ENCODE measurements at regions not wholly inside any gene's neighbourhood (a gene's known extent, or its start where the extent isn't known, plus 50 kb on each side); places are given as distances from the start of the nearest gene placed in this dataset.
"Not testable (repeated sequence)": the region's sequence is repeated elsewhere in the genome, so short reads cannot be mapped to it uniquely, and the experiment has no call there.

DNA sequence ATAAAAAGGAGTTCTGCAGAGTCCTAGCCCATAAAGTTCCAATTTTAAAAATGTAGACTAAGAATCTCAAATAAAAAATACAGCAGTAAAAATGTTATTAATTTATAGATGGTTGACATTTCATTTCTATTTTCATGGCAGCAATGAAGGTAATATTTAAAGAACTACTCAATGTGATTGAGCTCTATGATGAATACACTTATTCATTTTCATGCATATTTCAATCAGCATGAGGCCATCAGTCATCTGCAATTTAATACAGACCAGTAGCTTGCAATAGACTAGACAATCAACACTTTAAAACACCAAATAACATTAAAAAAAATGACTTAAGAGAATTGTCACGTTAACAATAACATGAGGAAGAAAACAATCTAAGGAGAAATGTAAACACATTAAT is 1295.8 kb upstream of the ALCAM start:
- TF ChIP-seq, protein P1, sequence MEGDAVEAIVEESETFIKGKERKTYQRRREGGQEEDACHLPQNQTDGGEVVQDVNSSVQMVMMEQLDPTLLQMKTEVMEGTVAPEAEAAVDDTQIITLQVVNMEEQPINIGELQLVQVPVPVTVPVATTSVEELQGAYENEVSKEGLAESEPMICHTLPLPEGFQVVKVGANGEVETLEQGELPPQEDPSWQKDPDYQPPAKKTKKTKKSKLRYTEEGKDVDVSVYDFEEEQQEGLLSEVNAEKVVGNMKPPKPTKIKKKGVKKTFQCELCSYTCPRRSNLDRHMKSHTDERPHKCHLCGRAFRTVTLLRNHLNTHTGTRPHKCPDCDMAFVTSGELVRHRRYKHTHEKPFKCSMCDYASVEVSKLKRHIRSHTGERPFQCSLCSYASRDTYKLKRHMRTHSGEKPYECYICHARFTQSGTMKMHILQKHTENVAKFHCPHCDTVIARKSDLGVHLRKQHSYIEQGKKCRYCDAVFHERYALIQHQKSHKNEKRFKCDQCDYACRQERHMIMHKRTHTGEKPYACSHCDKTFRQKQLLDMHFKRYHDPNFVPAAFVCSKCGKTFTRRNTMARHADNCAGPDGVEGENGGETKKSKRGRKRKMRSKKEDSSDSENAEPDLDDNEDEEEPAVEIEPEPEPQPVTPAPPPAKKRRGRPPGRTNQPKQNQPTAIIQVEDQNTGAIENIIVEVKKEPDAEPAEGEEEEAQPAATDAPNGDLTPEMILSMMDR (IDR thresholded peaks at IDR 0.05), result no peak
- Histone ChIP-seq H3K27ac (no peak overlapping the region), H3K27me3 (replicated peaks; ENCODE audit: insufficient read depth) (no peaks in the 10 kb centered on the region), H3K36me3 (no peaks in the 10 kb centered on the region), H3K9me3 (no peaks in the 10 kb centered on the region), H3K4me1 (ENCODE audit: control insufficient read depth in 1 of 2, low read depth in 2 of 2) (no peaks in the 10 kb centered on the region), H3K4me3 (no peak overlapping the region)
- DNase-seq (ENCODE audit: low spot score) (no peak), ATAC-seq (ENCODE audit: insufficient number of reproducible peaks, low FRiP score, low read depth) (no peak)

DNA sequence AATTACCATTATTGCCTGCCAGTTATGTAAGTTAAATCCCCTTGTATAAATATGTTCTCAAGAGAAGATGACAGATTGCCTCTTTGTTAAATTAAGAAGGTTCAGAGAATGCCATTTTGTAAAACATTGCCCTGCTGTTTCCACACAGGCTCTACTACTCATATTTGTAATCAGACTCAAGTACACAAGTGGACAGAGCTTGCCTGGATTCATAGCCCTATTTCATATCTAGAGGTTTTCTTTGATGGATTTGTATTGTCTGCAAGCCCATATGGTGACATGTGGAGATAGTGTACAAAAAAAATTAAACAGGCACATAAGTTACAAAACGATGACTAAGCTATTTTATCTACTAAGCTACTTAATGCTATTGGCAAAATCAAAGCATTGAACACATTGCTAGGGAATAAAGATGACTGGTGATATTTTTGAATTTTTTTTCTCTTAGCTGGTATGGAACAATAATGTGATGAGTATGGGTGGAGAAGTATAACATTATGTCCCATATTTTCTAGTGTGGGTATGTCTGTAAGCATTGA is 1286.6 kb upstream of the ALCAM start:
- H3K4me3 ChIP-seq, result no peak overlapping the region
- H3K36me3 ChIP-seq, result no peaks in the 10 kb centered on the region
- TF ChIP-seq, protein P1 (IDR thresholded peaks at IDR 0.05), result no peak
- no peak for ATAC-seq (ENCODE audit: insufficient number of reproducible peaks, low FRiP score, low read depth)
- H3K27ac ChIP-seq, result no peak overlapping the region
- H3K27me3 ChIP-seq (replicated peaks; ENCODE audit: insufficient read depth), result no peaks in the 10 kb centered on the region
- no peak for DNase-seq (ENCODE audit: low spot score)
- no peaks in the 10 kb centered on the region for H3K9me3 ChIP-seq
- H3K4me1 ChIP-seq (ENCODE audit: control insufficient read depth in 1 of 2, low read depth in 2 of 2), result no peaks in the 10 kb centered on the region

DNA sequence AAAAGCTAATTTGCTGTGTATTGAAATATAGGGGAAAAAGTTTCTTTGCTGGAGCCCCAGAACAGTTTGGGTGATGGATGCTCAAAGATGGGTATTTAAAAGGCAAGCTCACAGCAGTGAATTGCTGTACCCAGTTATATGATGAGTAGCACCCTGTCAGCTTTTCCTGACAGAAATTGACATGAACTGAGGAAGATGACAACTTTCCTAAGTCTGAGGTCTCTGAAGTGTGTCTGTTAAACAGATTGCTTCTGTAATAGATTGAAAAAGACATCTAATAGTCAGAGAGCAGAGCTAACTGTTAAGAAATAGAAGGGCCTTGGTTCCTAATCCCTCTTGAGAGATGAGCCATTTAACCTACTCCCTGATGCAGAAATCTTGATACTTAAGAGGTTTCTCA is 1278.0 kb upstream of the ALCAM start:
- TF ChIP-seq, protein P1 (IDR thresholded peaks at IDR 0.05), result no peak
- H3K36me3 ChIP-seq, result no peaks in the 10 kb centered on the region
- no peak overlapping the region for H3K4me3 ChIP-seq
- no peaks in the 10 kb centered on the region for H3K27me3 ChIP-seq (replicated peaks; ENCODE audit: insufficient read depth)
- no peaks in the 10 kb centered on the region for H3K9me3 ChIP-seq
- no peak for DNase-seq (ENCODE audit: low spot score)
- H3K4me1 ChIP-seq (ENCODE audit: control insufficient read depth in 1 of 2, low read depth in 2 of 2), result no peaks in the 10 kb centered on the region
- H3K27ac ChIP-seq, result no peak overlapping the region
- no peak for ATAC-seq (ENCODE audit: insufficient number of reproducible peaks, low FRiP score, low read depth)

DNA sequence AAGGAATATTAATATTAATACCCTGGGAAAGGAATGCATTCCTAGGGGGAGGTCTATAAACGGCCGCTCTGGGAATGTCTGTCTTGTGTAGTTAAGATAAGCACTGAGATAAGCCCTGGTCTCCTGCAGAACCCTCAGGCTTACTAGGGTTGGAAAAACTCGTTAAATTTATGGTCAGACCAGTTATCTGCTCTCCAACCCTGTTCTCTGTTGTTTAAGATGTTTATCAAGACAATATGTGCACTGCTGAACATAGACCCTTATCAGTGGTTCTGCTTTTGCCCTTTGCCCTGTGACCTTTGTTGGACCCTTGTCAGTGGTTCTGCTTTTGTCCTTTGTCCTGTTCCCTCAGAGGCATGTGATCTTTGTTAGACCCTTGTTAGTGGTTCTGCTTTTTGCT is 1276.7 kb upstream of the ALCAM start:
- not testable (repeated sequence) for DNase-seq (ENCODE audit: low spot score); H3K36me3 ChIP-seq; H3K27me3 ChIP-seq (replicated peaks; ENCODE audit: insufficient read depth); H3K9me3 ChIP-seq; H3K27ac ChIP-seq; H3K4me3 ChIP-seq; H3K4me1 ChIP-seq (ENCODE audit: control insufficient read depth in 1 of 2, low read depth in 2 of 2); ATAC-seq (ENCODE audit: insufficient number of reproducible peaks, low FRiP score, low read depth)

DNA sequence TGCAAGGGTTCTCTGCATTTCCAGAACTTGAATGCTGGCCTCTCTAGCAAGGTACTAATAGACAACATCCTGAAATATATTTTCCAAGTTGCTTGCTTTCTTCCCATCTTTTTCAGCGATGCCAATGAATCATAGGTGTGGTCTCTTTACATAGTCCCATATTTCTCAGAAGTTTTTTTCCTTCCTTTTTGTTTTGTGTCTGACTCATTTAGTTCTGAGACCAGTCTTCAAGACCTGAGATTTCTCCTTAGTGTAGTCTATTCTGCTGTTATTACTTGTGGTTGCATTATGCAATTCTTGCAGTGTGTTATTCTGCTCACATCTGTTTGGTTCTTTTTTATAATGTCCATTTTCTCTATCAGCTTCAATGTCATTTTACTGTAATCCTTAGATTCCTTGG is 1265.0 kb upstream of the ALCAM start:
- H3K4me3 ChIP-seq, result no peak overlapping the region
- H3K4me1 ChIP-seq (ENCODE audit: control insufficient read depth in 1 of 2, low read depth in 2 of 2), result no peaks in the 10 kb centered on the region
- DNase-seq (ENCODE audit: low spot score) (no peak), ATAC-seq (ENCODE audit: insufficient number of reproducible peaks, low FRiP score, low read depth) (no peak)
- TF ChIP-seq, protein P1 (IDR thresholded peaks at IDR 0.05), result no peak
- no peaks in the 10 kb centered on the region for H3K9me3 ChIP-seq
- H3K36me3 ChIP-seq, result no peaks in the 10 kb centered on the region
- no peak overlapping the region for H3K27ac ChIP-seq
- H3K27me3 ChIP-seq (replicated peaks; ENCODE audit: insufficient read depth), result no peaks in the 10 kb centered on the region

DNA sequence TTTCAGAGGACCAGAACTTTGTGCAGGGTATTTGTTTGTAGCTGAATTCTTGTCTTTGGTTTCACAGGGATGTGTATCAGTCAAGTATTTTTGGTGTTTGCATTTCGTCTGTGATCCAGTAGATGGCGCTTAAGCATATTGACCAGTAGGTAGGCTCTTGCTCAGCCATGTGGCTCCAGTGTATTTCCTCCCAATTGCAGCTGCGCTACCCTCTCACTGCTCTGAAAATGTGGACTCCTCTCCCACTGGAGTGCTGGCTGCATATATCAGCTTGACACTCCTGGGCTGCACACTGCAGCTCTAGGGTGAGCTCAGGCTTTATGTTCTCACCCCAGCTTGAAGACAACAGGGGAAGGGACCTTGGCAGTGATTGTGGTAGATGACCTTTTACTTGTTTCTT is 1264.3 kb upstream of the ALCAM start:
- H3K27ac ChIP-seq, result no peak overlapping the region
- H3K36me3 ChIP-seq, result no peaks in the 10 kb centered on the region
- no peaks in the 10 kb centered on the region for H3K4me1 ChIP-seq (ENCODE audit: control insufficient read depth in 1 of 2, low read depth in 2 of 2)
- TF ChIP-seq, protein P1 (IDR thresholded peaks at IDR 0.05), result peak; percentile 23
- no peaks in the 10 kb centered on the region for H3K9me3 ChIP-seq
- no peaks in the 10 kb centered on the region for H3K27me3 ChIP-seq (replicated peaks; ENCODE audit: insufficient read depth)
- no peak for ATAC-seq (ENCODE audit: insufficient number of reproducible peaks, low FRiP score, low read depth)
- no peak for DNase-seq (ENCODE audit: low spot score)
- H3K4me3 ChIP-seq, result no peak overlapping the region

All from thoracic aorta (tissue), 2 donors.